ENCODE measurements at regions not wholly inside any gene's neighbourhood (a gene's known extent, or its start where the extent isn't known, plus 50 kb on each side); places are given as distances from the start of the nearest gene placed in this dataset.

GRCh38 chr11:70944141-70944540 is 308.2 kb downstream of the SHANK2 start:
- Histone ChIP-seq H3K27ac (ENCODE audit: low read depth in 1 of 2, low read length in 2 of 2) (no peak overlapping the region), H3K9me3 (ENCODE audit: control insufficient read depth in 4 of 4, low read length in 3 of 4) (peaks cover 0 to 9% (median 6%) of the 10 kb centered on the region in 4 donors), H3K9ac (ENCODE audit: low read depth in 1 of 2, low read length in 2 of 2) (no peak overlapping the region), H3K27me3 (ENCODE audit: control insufficient read depth in 4 of 4, insufficient read depth in 4 of 4, low read length in 3 of 4) (no peaks in the 10 kb centered on the region), H3K4me3 (ENCODE audit: low read depth in 1 of 3, low read length in 3 of 3) (no peak overlapping the region), H3K4me1 (ENCODE audit: control insufficient read depth in 4 of 4, insufficient read depth in 4 of 4, low read length in 3 of 4) (peaks cover 2 to 8% (median 4%) of the 10 kb centered on the region in 4 donors), H3K36me3 (ENCODE audit: control insufficient read depth in 4 of 4, insufficient read depth in 3 of 4, low read depth in 1 of 4, low read length in 3 of 4) (no peaks in the 10 kb centered on the region)
- TF ChIP-seq ATF3 (IDR thresholded peaks at IDR 0.05) (no peak), JUND (IDR thresholded peaks at IDR 0.05) (no peak), HNF4G (IDR thresholded peaks at IDR 0.05) (no peak), FOXA2 (IDR thresholded peaks at IDR 0.05) (no peak), RAD21 (IDR thresholded peaks at IDR 0.05) (no peak), NR2F2 (IDR thresholded peaks at IDR 0.05) (no peak), SP1 (IDR thresholded peaks at IDR 0.05) (no peak), HNF4A (conservative IDR thresholded peaks at IDR 0.05) (no peak), ZBTB33 (IDR thresholded peaks at IDR 0.05) (no peak), YY1 (IDR thresholded peaks at IDR 0.05) (no peak), RXRA (IDR thresholded peaks at IDR 0.05) (no peak), EGR1 (IDR thresholded peaks at IDR 0.05; ENCODE audit: low read depth in 2 of 2) (no peak), TAF1 (conservative IDR thresholded peaks at IDR 0.05) (no peak)
- TF ChIP-seq, protein P1, sequence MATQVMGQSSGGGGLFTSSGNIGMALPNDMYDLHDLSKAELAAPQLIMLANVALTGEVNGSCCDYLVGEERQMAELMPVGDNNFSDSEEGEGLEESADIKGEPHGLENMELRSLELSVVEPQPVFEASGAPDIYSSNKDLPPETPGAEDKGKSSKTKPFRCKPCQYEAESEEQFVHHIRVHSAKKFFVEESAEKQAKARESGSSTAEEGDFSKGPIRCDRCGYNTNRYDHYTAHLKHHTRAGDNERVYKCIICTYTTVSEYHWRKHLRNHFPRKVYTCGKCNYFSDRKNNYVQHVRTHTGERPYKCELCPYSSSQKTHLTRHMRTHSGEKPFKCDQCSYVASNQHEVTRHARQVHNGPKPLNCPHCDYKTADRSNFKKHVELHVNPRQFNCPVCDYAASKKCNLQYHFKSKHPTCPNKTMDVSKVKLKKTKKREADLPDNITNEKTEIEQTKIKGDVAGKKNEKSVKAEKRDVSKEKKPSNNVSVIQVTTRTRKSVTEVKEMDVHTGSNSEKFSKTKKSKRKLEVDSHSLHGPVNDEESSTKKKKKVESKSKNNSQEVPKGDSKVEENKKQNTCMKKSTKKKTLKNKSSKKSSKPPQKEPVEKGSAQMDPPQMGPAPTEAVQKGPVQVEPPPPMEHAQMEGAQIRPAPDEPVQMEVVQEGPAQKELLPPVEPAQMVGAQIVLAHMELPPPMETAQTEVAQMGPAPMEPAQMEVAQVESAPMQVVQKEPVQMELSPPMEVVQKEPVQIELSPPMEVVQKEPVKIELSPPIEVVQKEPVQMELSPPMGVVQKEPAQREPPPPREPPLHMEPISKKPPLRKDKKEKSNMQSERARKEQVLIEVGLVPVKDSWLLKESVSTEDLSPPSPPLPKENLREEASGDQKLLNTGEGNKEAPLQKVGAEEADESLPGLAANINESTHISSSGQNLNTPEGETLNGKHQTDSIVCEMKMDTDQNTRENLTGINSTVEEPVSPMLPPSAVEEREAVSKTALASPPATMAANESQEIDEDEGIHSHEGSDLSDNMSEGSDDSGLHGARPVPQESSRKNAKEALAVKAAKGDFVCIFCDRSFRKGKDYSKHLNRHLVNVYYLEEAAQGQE (IDR thresholded peaks at IDR 0.05), result no peak
- TF ChIP-seq, protein P2, sequence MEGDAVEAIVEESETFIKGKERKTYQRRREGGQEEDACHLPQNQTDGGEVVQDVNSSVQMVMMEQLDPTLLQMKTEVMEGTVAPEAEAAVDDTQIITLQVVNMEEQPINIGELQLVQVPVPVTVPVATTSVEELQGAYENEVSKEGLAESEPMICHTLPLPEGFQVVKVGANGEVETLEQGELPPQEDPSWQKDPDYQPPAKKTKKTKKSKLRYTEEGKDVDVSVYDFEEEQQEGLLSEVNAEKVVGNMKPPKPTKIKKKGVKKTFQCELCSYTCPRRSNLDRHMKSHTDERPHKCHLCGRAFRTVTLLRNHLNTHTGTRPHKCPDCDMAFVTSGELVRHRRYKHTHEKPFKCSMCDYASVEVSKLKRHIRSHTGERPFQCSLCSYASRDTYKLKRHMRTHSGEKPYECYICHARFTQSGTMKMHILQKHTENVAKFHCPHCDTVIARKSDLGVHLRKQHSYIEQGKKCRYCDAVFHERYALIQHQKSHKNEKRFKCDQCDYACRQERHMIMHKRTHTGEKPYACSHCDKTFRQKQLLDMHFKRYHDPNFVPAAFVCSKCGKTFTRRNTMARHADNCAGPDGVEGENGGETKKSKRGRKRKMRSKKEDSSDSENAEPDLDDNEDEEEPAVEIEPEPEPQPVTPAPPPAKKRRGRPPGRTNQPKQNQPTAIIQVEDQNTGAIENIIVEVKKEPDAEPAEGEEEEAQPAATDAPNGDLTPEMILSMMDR (IDR thresholded peaks at IDR 0.05; ENCODE audit: low read depth, low read length, missing input control), result no peak
- 96% methylated on average over 11 of the region's 11 CpGs for WGBS
- DNase-seq (ENCODE audit: low spot score), result no peak

- Histone ChIP-seq H3K36me3 (ENCODE audit: control insufficient read depth in 4 of 4, insufficient read depth in 3 of 4, low read depth in 1 of 4, low read length in 3 of 4) (no peaks in the 10 kb centered on the region), H3K27me3 (ENCODE audit: control insufficient read depth in 4 of 4, insufficient read depth in 4 of 4, low read length in 3 of 4) (no peaks in the 10 kb centered on the region), H3K9ac (ENCODE audit: low read depth in 1 of 2, low read length in 2 of 2) (no peak overlapping the region), H3K4me1 (ENCODE audit: control insufficient read depth in 4 of 4, insufficient read depth in 4 of 4, low read length in 3 of 4) (peaks cover 2 to 12% (median 8%) of the 10 kb centered on the region in 4 donors), H3K9me3 (ENCODE audit: control insufficient read depth in 4 of 4, low read length in 3 of 4) (peaks cover 0 to 9% (median 6%) of the 10 kb centered on the region in 4 donors), H3K27ac (ENCODE audit: low read depth in 1 of 2, low read length in 2 of 2) (no peak overlapping the region), H3K4me3 (ENCODE audit: low read depth in 1 of 3, low read length in 3 of 3) (no peak overlapping the region)
- no peak for DNase-seq (ENCODE audit: low spot score)
- 96% methylated on average over 2 of the region's 2 CpGs for whole genome bisulfite sequencing
- TF ChIP-seq FOXA2 (IDR thresholded peaks at IDR 0.05) (no peak), RAD21 (IDR thresholded peaks at IDR 0.05) (no peak), SP1 (IDR thresholded peaks at IDR 0.05) (no peak), RXRA (IDR thresholded peaks at IDR 0.05) (no peak), NR2F2 (IDR thresholded peaks at IDR 0.05) (no peak), JUND (IDR thresholded peaks at IDR 0.05) (no peak), ZBTB33 (IDR thresholded peaks at IDR 0.05) (no peak), FOXA1 (IDR thresholded peaks at IDR 0.05) (no peak)
- TF ChIP-seq, protein P2 (IDR thresholded peaks at IDR 0.05; ENCODE audit: low read depth, low read length, missing input control), result no peak
- TF ChIP-seq, protein P3, sequence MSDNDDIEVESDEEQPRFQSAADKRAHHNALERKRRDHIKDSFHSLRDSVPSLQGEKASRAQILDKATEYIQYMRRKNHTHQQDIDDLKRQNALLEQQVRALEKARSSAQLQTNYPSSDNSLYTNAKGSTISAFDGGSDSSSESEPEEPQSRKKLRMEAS (IDR thresholded peaks at IDR 0.05), result no peak
Observed at GRCh38 chr11:70944636-70945035, 307.7 kb downstream of the SHANK2 start.

All from liver (tissue), 8 donors.